Activated CD8-positive, alpha-beta memory T cell treated with anti-CD3 and anti-CD28 coated beads, Interleukin-2, amount 10 ng/mL, durations not matched to agents 7 days and 5 days (primary cell): ENCODE measurements at regions not wholly inside any gene's neighbourhood (a gene's known extent, or its start where the extent isn't known, plus 50 kb on each side); places are given as distances from the start of the nearest gene placed in this dataset.

ENCODE experiments used
- ATAC-seq: fragments of 150-1000 bp; cut with Tn5 transposase; one replicate; pipeline ENCODE4 v1.10.0; 2021; ENCODE audit warnings: moderate library complexity
- CTCF ChIA-PET: fragments of 350-600 bp; sonication (Branson Sonifier 250); formaldehyde crosslinking; loops from one replicate; lab custom pipeline; 2021; ENCODE audit warnings: antibody characterized with exemption; lab: Charles Lee
- DNase-seq: peaks from one replicate; pipeline ENCODE4 v3.0.0-alpha.2; 2020
- H3K27ac Mint-ChIP-seq: one replicate; pipeline ENCODE4 v1.8.0; 2021; ENCODE audit warnings: mild to moderate bottlenecking, mixed read lengths
- H3K27me3 Mint-ChIP-seq: one replicate; pipeline ENCODE4 v1.8.0; 2021; ENCODE audit warnings: mixed read lengths
- H3K36me3 Mint-ChIP-seq: one replicate; pipeline ENCODE4 v1.8.0; 2021; ENCODE audit warnings: mild to moderate bottlenecking, mixed read lengths
- H3K4me1 Mint-ChIP-seq: one replicate; pipeline ENCODE4 v1.8.0; 2021; ENCODE audit warnings: mixed read lengths
- H3K4me3 Mint-ChIP-seq: one replicate; pipeline ENCODE4 v1.8.0; 2021; ENCODE audit warnings: mild to moderate bottlenecking, moderate library complexity, mixed read lengths
- H3K9me3 Mint-ChIP-seq: one replicate; pipeline ENCODE4 v1.8.0; 2022; ENCODE audit warnings: low read depth, mixed read lengths

- CTCF ChIA-PET = no interaction called here
- H3K4me3 Mint-ChIP-seq = no peak overlapping the region
- no peak for ATAC-seq
- no peak for DNase-seq
- H3K9me3 Mint-ChIP-seq = no peaks in the 10 kb centered on the region
- H3K36me3 Mint-ChIP-seq = no peaks in the 10 kb centered on the region
- H3K4me1 Mint-ChIP-seq = no peaks in the 10 kb centered on the region
- no peak overlapping the region for H3K27ac Mint-ChIP-seq
- H3K27me3 Mint-ChIP-seq = peaks cover 19% of the 10 kb centered on the region
Observed at GRCh38 chr20:48241482-48241881, 456.2 kb upstream of the SULF2 start.

DNA sequence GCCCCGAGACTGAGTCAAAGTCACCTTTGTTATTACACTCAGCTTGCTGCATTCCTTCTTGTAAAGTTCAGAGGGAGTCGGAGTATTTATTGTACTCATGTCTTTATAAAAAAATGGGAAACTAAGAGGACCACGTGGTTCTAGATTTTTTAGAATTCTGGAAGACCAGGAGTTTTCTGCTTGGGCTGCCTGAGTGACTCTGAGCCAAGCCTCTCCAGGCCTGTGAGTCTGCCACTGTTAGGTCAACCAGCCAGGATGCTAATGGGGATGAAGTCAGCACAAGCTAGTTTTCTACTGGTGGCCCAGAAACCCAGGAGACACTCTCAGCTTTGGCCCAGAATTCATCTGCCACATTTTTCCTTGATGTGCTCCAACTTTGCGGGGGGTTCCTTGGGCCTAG, 453.5 kb upstream of the SULF2 start:
- no peak for DNase-seq
- Mint-ChIP-seq H3K4me3 (no peak overlapping the region), H3K27me3 (peaks cover 10% of the 10 kb centered on the region), H3K27ac (no peak overlapping the region), H3K4me1 (no peaks in the 10 kb centered on the region), H3K9me3 (no peaks in the 10 kb centered on the region), H3K36me3 (no peaks in the 10 kb centered on the region)
- no peak for ATAC-seq
- CTCF ChIA-PET = no interaction called here

DNA sequence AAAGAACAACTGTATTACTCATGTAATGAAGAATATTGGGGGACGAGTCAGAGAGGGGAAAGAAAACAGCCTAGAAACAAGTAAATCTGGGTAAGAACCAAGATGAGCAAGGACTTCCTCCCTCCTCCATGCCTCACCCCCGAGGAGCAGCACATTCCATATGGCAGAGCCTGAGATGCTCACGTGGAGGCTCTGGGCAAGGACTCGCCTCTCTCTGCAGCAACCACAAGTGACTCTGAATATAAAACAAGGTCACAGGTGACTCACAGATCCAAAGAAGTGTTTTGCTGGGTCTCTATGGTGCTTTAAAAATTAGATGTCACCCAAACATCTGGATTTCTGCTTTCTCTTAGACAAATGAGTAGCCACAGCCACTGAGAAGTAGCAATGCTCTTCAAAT, 453.0 kb upstream of the SULF2 start:
- DNase-seq (no peak), ATAC-seq (no peak)
- peaks cover 10% of the 10 kb centered on the region for H3K27me3 Mint-ChIP-seq
- H3K4me3 Mint-ChIP-seq = no peak overlapping the region
- no peaks in the 10 kb centered on the region for H3K36me3 Mint-ChIP-seq
- no peaks in the 10 kb centered on the region for H3K9me3 Mint-ChIP-seq
- no peaks in the 10 kb centered on the region for H3K4me1 Mint-ChIP-seq
- CTCF ChIA-PET = no interaction called here
- H3K27ac Mint-ChIP-seq = no peak overlapping the region

DNA sequence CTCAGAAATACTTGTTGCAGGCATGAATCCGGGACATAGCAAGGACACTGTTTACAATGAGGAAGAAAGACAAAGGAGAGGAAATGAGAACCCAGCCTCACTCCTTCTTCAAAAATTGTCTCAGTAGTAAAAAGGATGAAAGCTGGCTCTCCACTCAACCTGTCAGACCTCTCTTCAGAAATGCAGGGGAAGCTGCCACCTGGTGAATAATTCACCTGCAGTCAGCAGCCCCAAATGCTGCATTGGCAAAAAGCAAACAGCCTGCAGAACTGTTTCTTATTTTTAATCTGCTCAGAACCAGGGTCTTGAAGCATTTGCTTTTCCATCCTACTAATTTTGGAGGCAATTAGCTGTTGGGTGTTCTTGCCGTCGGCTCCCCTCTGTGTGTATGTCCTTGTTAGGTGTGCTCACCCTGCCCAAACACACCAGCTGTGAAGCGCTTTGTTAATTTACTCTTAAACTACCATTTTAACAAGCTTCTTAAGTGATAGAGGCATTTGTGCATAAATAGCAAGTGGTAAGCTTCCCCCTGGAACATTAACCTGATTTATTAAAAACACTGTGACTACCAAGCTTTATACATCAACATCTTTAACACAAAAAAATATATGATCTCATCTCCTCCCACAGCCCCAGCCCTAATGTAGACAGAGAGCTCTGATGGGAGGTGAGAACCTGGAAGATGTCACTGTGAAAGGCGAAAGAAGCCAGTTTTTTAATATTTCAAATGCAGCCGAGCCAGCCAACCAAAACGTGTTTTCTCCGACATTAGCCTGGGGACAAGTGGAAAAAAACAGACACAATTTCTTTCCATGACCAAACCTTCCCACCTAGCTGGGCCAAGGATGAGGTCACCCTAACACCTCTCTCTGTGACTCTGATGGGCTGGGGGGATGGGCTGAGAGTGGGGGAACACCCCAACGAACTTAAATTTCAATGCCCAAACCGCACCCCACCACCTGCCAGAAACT, 451.0 kb upstream of the SULF2 start:
- peaks cover 8% of the 10 kb centered on the region for H3K27me3 Mint-ChIP-seq
- no peak overlapping the region for H3K4me3 Mint-ChIP-seq
- CTCF ChIA-PET = interaction anchor here (1.3 kb wide), 1 partner anchor 13 kb away, joined by 3 read pairs; no protein-coding TSS in a partner anchor
- ATAC-seq (no peak), DNase-seq (no peak)
- peaks cover 6% of the 10 kb centered on the region for H3K9me3 Mint-ChIP-seq
- H3K36me3 Mint-ChIP-seq = no peaks in the 10 kb centered on the region
- H3K27ac Mint-ChIP-seq = no peak overlapping the region
- no peaks in the 10 kb centered on the region for H3K4me1 Mint-ChIP-seq

DNA sequence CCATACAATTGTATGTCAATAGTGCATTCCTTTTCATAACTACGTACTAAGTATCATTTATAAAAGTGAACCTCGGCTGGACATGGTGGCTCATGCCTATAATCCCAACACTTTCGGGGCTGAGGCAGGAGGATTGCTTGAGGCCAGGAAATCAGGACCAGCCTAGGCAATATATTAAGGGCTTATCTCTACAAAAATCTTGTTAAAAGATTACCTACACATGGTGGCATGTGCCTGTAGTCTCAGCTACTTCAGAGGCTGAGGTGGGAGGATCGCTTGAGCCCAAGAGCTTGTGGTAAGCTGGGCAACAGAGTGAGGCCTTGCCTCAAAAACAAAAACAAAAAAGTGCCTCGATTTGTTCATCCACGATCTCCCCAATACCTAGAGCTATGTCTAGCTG, 449.7 kb upstream of the SULF2 start:
- DNase-seq (no peak), ATAC-seq (no peak)
- H3K27ac Mint-ChIP-seq = no peak overlapping the region
- H3K36me3 Mint-ChIP-seq = no peaks in the 10 kb centered on the region
- no peaks in the 10 kb centered on the region for H3K4me1 Mint-ChIP-seq
- H3K9me3 Mint-ChIP-seq = peaks cover 6% of the 10 kb centered on the region
- H3K27me3 Mint-ChIP-seq = peaks cover 8% of the 10 kb centered on the region
- no peak overlapping the region for H3K4me3 Mint-ChIP-seq
- CTCF ChIA-PET = interaction anchor here (1.3 kb wide), 1 partner anchor 15 kb away, joined by 3 read pairs; no protein-coding TSS in a partner anchor

DNA sequence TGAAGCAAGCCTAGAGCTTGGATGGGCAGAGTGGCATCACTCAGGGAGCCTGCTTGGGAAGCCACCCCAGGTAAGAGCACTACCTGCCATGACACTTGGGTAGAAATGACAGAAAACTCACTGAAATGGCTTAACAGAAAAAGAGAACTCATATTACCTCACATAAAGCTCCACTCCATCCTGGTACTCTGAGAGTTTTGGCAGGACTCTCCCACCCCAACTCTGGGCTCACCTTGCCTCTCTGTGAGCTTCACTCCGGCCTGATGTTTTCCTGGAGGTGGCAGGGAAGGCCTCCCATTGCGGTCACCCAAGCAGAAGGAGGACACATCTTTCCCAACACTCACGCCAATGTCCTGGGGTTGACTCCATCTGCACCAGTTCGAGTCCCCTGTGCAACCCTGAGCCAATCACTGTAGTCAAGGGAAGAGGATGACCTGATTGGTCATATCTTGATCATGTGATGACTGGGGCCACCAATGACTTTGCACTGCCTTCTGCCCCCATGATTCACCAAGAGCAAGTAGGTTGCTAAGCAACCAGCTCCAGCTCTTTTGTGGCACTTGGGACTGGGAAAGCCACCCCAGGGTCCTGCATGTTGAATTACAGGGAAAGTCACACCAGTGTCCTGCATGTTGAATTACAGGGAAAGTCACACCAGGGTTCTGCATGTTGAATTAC, 446.1 kb upstream of the SULF2 start:
- Mint-ChIP-seq H3K36me3 (no peaks in the 10 kb centered on the region), H3K27me3 (no peaks in the 10 kb centered on the region), H3K27ac (no peak overlapping the region), H3K9me3 (peaks cover 6% of the 10 kb centered on the region), H3K4me3 (no peak overlapping the region), H3K4me1 (no peaks in the 10 kb centered on the region)
- ATAC-seq (no peak), DNase-seq (no peak)
- CTCF ChIA-PET = no interaction called here

- CTCF ChIA-PET = no interaction called here
- Mint-ChIP-seq H3K4me1 (no peaks in the 10 kb centered on the region), H3K27me3 (no peaks in the 10 kb centered on the region), H3K36me3 (no peaks in the 10 kb centered on the region), H3K27ac (no peak overlapping the region), H3K4me3 (no peak overlapping the region), H3K9me3 (peaks cover 6% of the 10 kb centered on the region)
- DNase-seq (no peak), ATAC-seq (no peak)
Observed at GRCh38 chr20:48230216-48230615, 444.9 kb upstream of the SULF2 start.

- Mint-ChIP-seq H3K27ac (no peak overlapping the region), H3K9me3 (no peaks in the 10 kb centered on the region), H3K27me3 (no peaks in the 10 kb centered on the region), H3K4me3 (no peak overlapping the region), H3K4me1 (no peaks in the 10 kb centered on the region), H3K36me3 (no peaks in the 10 kb centered on the region)
- DNase-seq = no peak
- ATAC-seq = no peak
- CTCF ChIA-PET = no interaction called here
Observed at GRCh38 chr20:48227381-48227780, 442.1 kb upstream of the SULF2 start.

- DNase-seq (no peak), ATAC-seq (no peak)
- Mint-ChIP-seq H3K4me3 (no peak overlapping the region), H3K27me3 (no peaks in the 10 kb centered on the region), H3K27ac (no peak overlapping the region), H3K36me3 (no peaks in the 10 kb centered on the region), H3K9me3 (no peaks in the 10 kb centered on the region), H3K4me1 (no peaks in the 10 kb centered on the region)
- CTCF ChIA-PET = no interaction called here
Observed at GRCh38 chr20:48226642-48227041, 441.4 kb upstream of the SULF2 start.

DNA sequence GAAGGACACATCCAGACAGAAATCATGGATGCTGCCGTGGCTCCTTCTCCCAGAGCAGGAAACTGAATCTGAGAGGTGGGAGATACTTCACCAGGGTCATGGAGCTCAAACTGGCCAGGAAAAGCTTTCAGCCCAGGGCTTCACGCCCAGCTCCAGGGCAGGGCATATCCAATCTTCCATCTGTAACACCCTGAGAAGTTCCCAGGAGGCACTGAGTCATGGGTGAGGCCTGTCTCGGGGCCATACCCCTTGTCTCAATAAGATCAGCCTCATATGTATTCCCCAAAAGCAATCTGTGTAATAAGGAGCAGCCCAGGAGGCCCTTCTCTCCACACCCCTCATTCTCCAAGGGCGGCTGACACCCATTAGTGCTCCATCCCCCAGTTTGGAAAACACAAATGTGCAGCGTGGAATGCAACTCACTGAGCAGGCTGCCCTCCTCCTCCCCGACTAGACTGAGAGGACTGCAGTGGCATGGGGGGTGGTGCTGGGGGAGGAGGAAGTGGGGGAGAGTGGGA, 439.3 kb upstream of the SULF2 start:
- no peak for DNase-seq
- H3K27me3 Mint-ChIP-seq = no peaks in the 10 kb centered on the region
- H3K4me3 Mint-ChIP-seq = no peak overlapping the region
- no peaks in the 10 kb centered on the region for H3K9me3 Mint-ChIP-seq
- CTCF ChIA-PET = no interaction called here
- no peak overlapping the region for H3K27ac Mint-ChIP-seq
- no peaks in the 10 kb centered on the region for H3K4me1 Mint-ChIP-seq
- H3K36me3 Mint-ChIP-seq = no peaks in the 10 kb centered on the region
- no peak for ATAC-seq

DNA sequence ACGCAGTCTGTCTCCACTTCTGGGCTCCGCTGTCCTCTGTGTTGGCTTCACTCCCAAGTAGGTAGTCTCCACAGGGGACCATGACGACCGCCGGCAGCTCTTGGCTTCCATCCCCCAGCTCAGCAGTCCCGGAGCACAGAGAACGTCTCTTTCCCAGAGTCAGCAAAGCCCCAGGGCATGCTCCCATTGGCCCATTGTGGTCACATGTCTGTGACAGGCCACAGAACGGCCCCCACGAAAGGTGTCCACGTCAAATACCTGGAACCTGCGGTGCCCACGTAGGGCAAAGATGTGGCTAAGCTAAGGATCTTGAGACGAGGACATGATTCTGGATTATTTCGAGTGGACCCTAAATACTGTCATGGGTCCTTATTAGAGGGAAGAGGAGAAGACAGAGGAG, 438.4 kb upstream of the SULF2 start:
- H3K27ac Mint-ChIP-seq = no peak overlapping the region
- no peaks in the 10 kb centered on the region for H3K36me3 Mint-ChIP-seq
- no peaks in the 10 kb centered on the region for H3K9me3 Mint-ChIP-seq
- DNase-seq (no peak), ATAC-seq (no peak)
- no peaks in the 10 kb centered on the region for H3K27me3 Mint-ChIP-seq
- H3K4me3 Mint-ChIP-seq = no peak overlapping the region
- no peaks in the 10 kb centered on the region for H3K4me1 Mint-ChIP-seq
- CTCF ChIA-PET = no interaction called here

- DNase-seq = no peak
- Mint-ChIP-seq H3K4me3 (no peak overlapping the region), H3K36me3 (no peaks in the 10 kb centered on the region), H3K27me3 (no peaks in the 10 kb centered on the region), H3K27ac (no peak overlapping the region), H3K9me3 (no peaks in the 10 kb centered on the region), H3K4me1 (no peaks in the 10 kb centered on the region)
- CTCF ChIA-PET = no interaction called here
- no peak for ATAC-seq
Observed at GRCh38 chr20:48222595-48223180, 437.4 kb upstream of the SULF2 start.

DNA sequence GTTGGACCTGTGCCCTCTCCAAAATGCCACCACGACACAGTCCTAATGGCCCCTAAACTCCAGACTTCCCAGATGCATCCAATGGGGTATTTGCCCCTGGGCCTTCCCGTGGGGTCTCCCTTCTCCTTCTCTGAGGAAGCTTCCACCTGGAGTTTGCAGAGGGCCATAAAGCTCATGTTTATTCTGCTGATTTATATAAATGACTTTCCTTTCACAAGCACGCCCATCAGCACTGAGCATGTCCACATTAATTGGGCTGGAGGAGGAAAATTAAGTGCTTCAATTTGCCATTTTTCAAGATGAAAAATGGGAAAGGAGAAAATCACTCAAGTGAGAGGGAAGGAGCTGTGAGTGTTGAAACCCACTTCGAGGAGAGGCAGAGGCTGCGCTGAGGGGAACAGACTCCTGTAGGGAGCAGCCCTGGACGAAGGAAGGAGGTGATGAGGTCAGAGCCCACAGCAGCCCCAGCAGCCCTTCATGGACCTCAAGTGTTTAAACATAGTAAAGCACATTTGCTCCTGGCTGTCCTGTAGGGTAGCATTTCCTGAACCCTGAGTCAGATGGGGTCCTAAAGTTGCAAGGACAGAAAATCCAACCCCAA, 434.9 kb upstream of the SULF2 start:
- CTCF ChIA-PET = interaction anchor here (0.6 kb wide), 1 partner anchor 822 kb away, joined by 4 read pairs; no protein-coding TSS in a partner anchor
- DNase-seq (no peak), ATAC-seq (no peak)
- Mint-ChIP-seq H3K36me3 (no peaks in the 10 kb centered on the region), H3K27ac (no peak overlapping the region), H3K4me3 (no peak overlapping the region), H3K27me3 (no peaks in the 10 kb centered on the region), H3K9me3 (no peaks in the 10 kb centered on the region), H3K4me1 (no peaks in the 10 kb centered on the region)
